K562 (cell line): ENCODE measurements at regions not wholly inside any gene's neighbourhood (a gene's known extent, or its start where the extent isn't known, plus 50 kb on each side); places are given as distances from the start of the nearest gene placed in this dataset.

Source experiments
- ATAC-seq: fragments of 200-7000 bp; cut with Tn5 transposase; 3 replicates; pipeline ENCODE4 v1.9.1; 2020; ENCODE audit warnings: moderate library complexity
- BruUV-seq: library from RNA; stranded (reverse); fragments of 400-500 nt; replicated peaks from 2 replicates; lab custom pipeline; 2021; lab: Mats Ljungman, UMichigan
- CTCF ChIA-PET: fragments of 300-600 bp; formaldehyde crosslinking; extraction: SDS; loops from one replicate; lab custom pipeline; 2021; ENCODE audit warnings: low intra/inter-chr PET ratio; lab: Yijun Ruan, JAX
- POLR2A ChIA-PET: fragments of 300-600, 350-650 bp; sonication (Branson Sonifier 250); formaldehyde crosslinking; extraction: SDS; loops from one replicate; lab custom pipeline; 2021; ENCODE audit warnings: antibody characterized with exemption, inconsistent platforms; lab: Yijun Ruan, JAX
- DNase-seq, 4 experiments: peaks; one replicate each; pipeline versions ENCODE4 v3.0.0 to v3.0.0-alpha.2; 2011 to 2018; ENCODE audit warnings: low spot score in 3 of 4, mixed read lengths in 3 of 4; ENCODE audit errors: extremely low read depth in 1 of 4
- FAIRE-seq: peaks from 2 replicates; lab custom pipeline; 2011; peaks lifted over from hg19 to GRCh38; lab: Jason Lieb, UNC
- H2AFZ ChIP-seq: 2 replicates; pipeline ENCODE4 v1.6.0; 2011; ENCODE audit warnings: low read depth, low read length, control low read depth, inconsistent platforms
- H3K27ac ChIP-seq: fragments of 200-600 bp; 3 replicates; pipeline ENCODE4 v1.8.0; 2011; ENCODE audit warnings: low read depth, mild to moderate bottlenecking, control low read depth, inconsistent platforms, low read length, moderate library complexity, mixed read lengths; ENCODE audit errors: extremely low read depth
- H3K27me3 ChIP-seq, 2 experiments: fragments of 300-600 bp in 1 of 2; 2 replicates in 1 of 2; 3 replicates in 1 of 2; pipeline versions ENCODE4 v1.6.0 to v1.8.0; 2011; ENCODE audit warnings: inconsistent platforms in 2 of 2, low read length in 2 of 2, mild to moderate bottlenecking in 1 of 2, mixed read lengths in 1 of 2, moderate library complexity in 1 of 2; ENCODE audit not compliant: control insufficient read depth in 2 of 2, insufficient read depth in 2 of 2
- H3K36me3 ChIP-seq: fragments of 300-600 bp; 3 replicates; pipeline ENCODE4 v1.8.0; 2011; ENCODE audit warnings: mild to moderate bottlenecking, low read length, inconsistent platforms; ENCODE audit not compliant: control insufficient read depth, insufficient read depth
- H3K4me1 ChIP-seq, 2 experiments: fragments of 200-600 bp in 1 of 2; replicated peaks in 1 of 2; 2 replicates in 1 of 2; 3 replicates in 1 of 2; pipeline versions ENCODE4 v1.5.1 to v1.8.0; 2011; ENCODE audit warnings: inconsistent platforms in 2 of 2, low read length in 2 of 2, mild to moderate bottlenecking in 1 of 2, mixed read lengths in 1 of 2, moderate library complexity in 1 of 2; ENCODE audit not compliant: control insufficient read depth in 2 of 2, insufficient read depth in 2 of 2
- H3K4me2 ChIP-seq: 2 replicates; pipeline ENCODE4 v1.6.1; 2011; ENCODE audit warnings: low read length, control low read depth, inconsistent platforms, mixed read lengths; ENCODE audit not compliant: insufficient read depth
- H3K4me3 ChIP-seq: fragments of 200-600 bp; sonication (generic), shearing (Covaris generic); 2 replicates; pipeline ENCODE4 v1.5.1; 2016; ENCODE audit warnings: control low read depth, inconsistent platforms
- H3K79me2 ChIP-seq: fragments of 200-600 bp; 3 replicates; pipeline ENCODE4 v1.8.0; 2011; ENCODE audit warnings: low read length, inconsistent platforms; ENCODE audit not compliant: control insufficient read depth, insufficient read depth
- H3K9ac ChIP-seq, 2 experiments: 2 replicates each; pipeline versions ENCODE4 v1.6.0 to v1.6.1; 2011; ENCODE audit warnings: low read depth in 2 of 2, low read length in 2 of 2, control low read depth in 1 of 2, inconsistent platforms in 1 of 2, mild to moderate bottlenecking in 1 of 2, mixed read lengths in 1 of 2; ENCODE audit not compliant: insufficient read depth in 1 of 2
- H3K9me1 ChIP-seq: one replicate; pipeline ENCODE4 v1.6.0; 2011; ENCODE audit warnings: inconsistent platforms, mild to moderate bottlenecking, low read length, moderate library complexity; ENCODE audit not compliant: control insufficient read depth, insufficient read depth
- H3K9me3 ChIP-seq: replicated peaks from 2 replicates; pipeline ENCODE4 v1.5.1; 2011; ENCODE audit warnings: low read depth, low read length, inconsistent platforms; ENCODE audit not compliant: control insufficient read depth, insufficient read depth
- H4K20me1 ChIP-seq: replicated peaks from 2 replicates; pipeline ENCODE4 v1.6.1; 2011; ENCODE audit warnings: low read length, inconsistent platforms, mixed read lengths; ENCODE audit not compliant: control insufficient read depth, insufficient read depth
- ARID2 ChIP-seq: fragments of 450-650 bp; IDR thresholded peaks from 2 replicates; pipeline ENCODE4 v1.6.1; 2017; ENCODE audit warnings: antibody characterized with exemption, mild to moderate bottlenecking
- E2F5 ChIP-seq: sonication (generic); formaldehyde crosslinking; IDR thresholded peaks from 2 replicates; pipeline ENCODE4 v1.8.0; 2022; ENCODE audit warnings: mild to moderate bottlenecking, missing genetic modification reagents
- FIP1L1 ChIP-seq: fragments of 200-400 bp; formaldehyde crosslinking; IDR thresholded peaks from 2 replicates; pipeline ENCODE4 v1.6.1; 2018; ENCODE audit warnings: mild to moderate bottlenecking, low read depth, low read length; ENCODE audit not compliant: poor library complexity, severe bottlenecking
- MAFG ChIP-seq: fragments of 450-650 bp; conservative IDR thresholded peaks from 2 replicates; pipeline ENCODE4 v1.6.1; 2016; ENCODE audit warnings: missing genetic modification characterization, missing compliant biosample characterization
- MECOM ChIP-seq: fragments of 250-450 bp; sonication (Bioruptor Pico); IDR thresholded peaks from 2 replicates; pipeline ENCODE4 v1.8.0; 2022; ENCODE audit warnings: inconsistent platforms
- MTA1 ChIP-seq: fragments of 450-650 bp; IDR thresholded peaks from 2 replicates; pipeline ENCODE4 v1.6.1; 2017; ENCODE audit warnings: borderline replicate concordance
- SNAPC5 ChIP-seq: fragments of 250-450 bp; sonication (Bioruptor Pico); IDR thresholded peaks from 2 replicates; pipeline ENCODE4 v1.8.0; 2021; ENCODE audit warnings: moderate library complexity, mild to moderate bottlenecking, inconsistent platforms
- STAT5B ChIP-seq: fragments of 250-450 bp; sonication (Bioruptor Pico); IDR thresholded peaks from 2 replicates; pipeline ENCODE4 v1.8.0; 2021; ENCODE audit warnings: mild to moderate bottlenecking, inconsistent platforms
- ZBED1 ChIP-seq: IDR thresholded peaks from 2 replicates; pipeline ENCODE4 v1.6.1; 2014
- ZHX1 ChIP-seq: fragments of 150-350 bp; conservative IDR thresholded peaks from 2 replicates; pipeline ENCODE4 v1.6.1; 2014; ENCODE audit warnings: low read length
- ZNF609 ChIP-seq: sonication (generic); formaldehyde crosslinking; IDR thresholded peaks from 2 replicates; pipeline ENCODE4 v1.8.1; 2023; ENCODE audit warnings: missing genetic modification reagents, mild to moderate bottlenecking, borderline replicate concordance
- ZNF707 ChIP-seq: fragments of 250-450 bp; sonication (Bioruptor Pico); conservative IDR thresholded peaks from 2 replicates; pipeline ENCODE4 v1.8.0; 2022; ENCODE audit warnings: inconsistent platforms, mild to moderate bottlenecking, moderate library complexity
- ZNF717 ChIP-seq: fragments of 250-450 bp; sonication (Bioruptor Pico); IDR thresholded peaks from 2 replicates; pipeline ENCODE4 v1.5.0; 2021
- ZNF785 ChIP-seq: fragments of 250-450 bp; sonication (Bioruptor Pico); IDR thresholded peaks from 2 replicates; pipeline ENCODE4 v1.4.0; 2020; ENCODE audit warnings: mild to moderate bottlenecking
- WGBS: fragments of 100-300 bp; shearing (Covaris generic); methylation state at CpG from one replicate; pipeline ENCODE4 v1.1.6; 2016; ENCODE audit warnings: low coverage, mixed read lengths; ENCODE audit not compliant: insufficient coverage; ENCODE audit errors: missing lambda C conversion rate; 5-methylcytosine and 5-hydroxymethylcytosine counted together
- in situ Hi-C: fragments of 300-500 bp; cut with MboI; formaldehyde crosslinking; loops from 4 replicates; pipeline ENCODE4 v1.15.0; 2018; ENCODE audit warnings: inconsistent platforms, mixed read lengths
- intact Hi-C: fragments of 100-400 bp; cut with micrococcal nuclease; formaldehyde crosslinking; loops from 2 replicates; pipeline ENCODE4 v1.14.2; 2022
- TF ChIP-seq, protein P1 (sequence below): sonication (generic); formaldehyde crosslinking; IDR thresholded peaks from 2 replicates; pipeline ENCODE4 v1.8.1; 2023; ENCODE audit warnings: mild to moderate bottlenecking, missing genetic modification reagents, moderate library complexity

GRCh38 chr10:55873485-55873884 is 487.6 kb downstream of the ZWINT start:
- intact Hi-C loops = no loop called here
- ATAC-seq = no peak
- no peaks in the 10 kb centered on the region for H3K79me2 ChIP-seq
- H3K27ac ChIP-seq = no peak overlapping the region
- ChIA-PET CTCF (no interaction called here), POLR2A (no interaction called here)
- BruUV-seq = no TSS peak
- H2AFZ ChIP-seq = no peak overlapping the region
- no peaks in the 10 kb centered on the region for H3K27me3 ChIP-seq
- H3K4me3 ChIP-seq = no peak overlapping the region
- H3K4me2 ChIP-seq = no peak overlapping the region
- H3K36me3 ChIP-seq = no peaks in the 10 kb centered on the region
- no peaks in the 10 kb centered on the region for H3K4me1 ChIP-seq
- H3K9me3 ChIP-seq = no peaks in the 10 kb centered on the region
- H3K9ac ChIP-seq = no peak overlapping the region
- DNase-seq = no peak
- FAIRE-seq = no peak
- WGBS = 0% methylated on average over 2 of the region's 2 CpGs
- in situ Hi-C loops = no loop called here
- no peaks in the 10 kb centered on the region for H4K20me1 ChIP-seq
- no peaks in the 10 kb centered on the region for H3K9me1 ChIP-seq
- TF ChIP-seq, protein P1, sequence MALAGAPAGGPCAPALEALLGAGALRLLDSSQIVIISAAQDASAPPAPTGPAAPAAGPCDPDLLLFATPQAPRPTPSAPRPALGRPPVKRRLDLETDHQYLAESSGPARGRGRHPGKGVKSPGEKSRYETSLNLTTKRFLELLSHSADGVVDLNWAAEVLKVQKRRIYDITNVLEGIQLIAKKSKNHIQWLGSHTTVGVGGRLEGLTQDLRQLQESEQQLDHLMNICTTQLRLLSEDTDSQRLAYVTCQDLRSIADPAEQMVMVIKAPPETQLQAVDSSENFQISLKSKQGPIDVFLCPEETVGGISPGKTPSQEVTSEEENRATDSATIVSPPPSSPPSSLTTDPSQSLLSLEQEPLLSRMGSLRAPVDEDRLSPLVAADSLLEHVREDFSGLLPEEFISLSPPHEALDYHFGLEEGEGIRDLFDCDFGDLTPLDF (CRISPR knock-in tag) = no peak
- TF ChIP-seq STAT5B (no peak), MAFG (tag) (no peak), E2F5 (no peak), ZNF717 (CRISPR knock-in tag) (no peak), ZHX1 (no peak), ZNF609 (no peak), FIP1L1 (no peak), MECOM (no peak), ZNF785 (CRISPR knock-in tag) (no peak), MTA1 (no peak), ZBED1 (no peak), ZNF707 (no peak), SNAPC5 (CRISPR knock-in tag) (no peak), ARID2 (no peak)
